ENCODE measurements at regions not wholly inside any gene's neighbourhood (a gene's known extent, or its start where the extent isn't known, plus 50 kb on each side); places are given as distances from the start of the nearest gene placed in this dataset.

- Histone ChIP-seq H3K4me3 (no peak overlapping the region), H3K79me2 (ENCODE audit: control insufficient read depth, insufficient read depth, low read length) (no peaks in the 10 kb centered on the region), H4K20me1 (replicated peaks; ENCODE audit: control insufficient read depth, insufficient read depth, low read length) (no peaks in the 10 kb centered on the region), H3K4me1 (replicated peaks in 1 of 2; ENCODE audit: control insufficient read depth in 2 of 2, insufficient read depth in 2 of 2, low read length in 2 of 2) (no peaks in the 10 kb centered on the region), H3K27me3 (ENCODE audit: control insufficient read depth in 2 of 2, insufficient read depth in 2 of 2, low read length in 2 of 2) (no peaks in the 10 kb centered on the region), H3K4me2 (ENCODE audit: insufficient read depth, low read length) (no peak overlapping the region), H2AFZ (ENCODE audit: low read depth, low read length) (peak overlapping the region; percentile 15; the same call in 1 of the 2 replicates), H3K9me1 (ENCODE audit: control insufficient read depth, insufficient read depth, low read length) (no peaks in the 10 kb centered on the region), H3K27ac (ENCODE audit: extremely low read depth, low read depth, low read length) (no peak overlapping the region), H3K9me3 (replicated peaks; ENCODE audit: control insufficient read depth, insufficient read depth, low read depth, low read length) (no peaks in the 10 kb centered on the region), H3K36me3 (ENCODE audit: control insufficient read depth, insufficient read depth, low read length) (no peaks in the 10 kb centered on the region), H3K9ac (ENCODE audit: insufficient read depth in 1 of 2, low read depth in 2 of 2, low read length in 2 of 2) (no peak overlapping the region)
- intact Hi-C loops (cut with micrococcal nuclease) (no loop called here), in situ Hi-C loops (cut with MboI) (no loop called here)
- ATAC-seq (no peak), DNase-seq (ENCODE audit: extremely low read depth in 1 of 4, low spot score in 3 of 4) (no peak), FAIRE-seq (no peak)
- BruUV-seq (replicated peaks) = no TSS peak
- POLR2A ChIA-PET = no interaction called here
- CTCF ChIA-PET (ENCODE audit: low intra/inter-chr PET ratio) = no interaction called here
- TF ChIP-seq JUND (IDR thresholded peaks at IDR 0.05; ENCODE audit: borderline replicate concordance, low read depth, low read length) (no peak), JUND (tag; IDR thresholded peaks at IDR 0.05; ENCODE audit: borderline replicate concordance, low read depth, low read length) (no peak), ZNF24 (IDR thresholded peaks at IDR 0.05) (peak; percentile 85)
- 16% methylated on average over 5 of the region's 5 CpGs for WGBS (ENCODE audit: insufficient coverage, low coverage, missing lambda C conversion rate)
Observed at GRCh38 chr10:6978187-6978627, 398.1 kb upstream of the PRKCQ start.

GRCh38 chr10:6977398-6978186, 397.5 kb upstream of the PRKCQ start:
- H2AFZ ChIP-seq (ENCODE audit: low read depth, low read length) = peak overlapping the region; percentile 15; the same call in 1 of the 2 replicates
- DNase-seq (ENCODE audit: extremely low read depth in 1 of 4, low spot score in 3 of 4) (no peak), ATAC-seq (no peak), FAIRE-seq (no peak)
- no peak overlapping the region for H3K9ac ChIP-seq (ENCODE audit: insufficient read depth in 1 of 2, low read depth in 2 of 2, low read length in 2 of 2)
- H3K27me3 ChIP-seq (ENCODE audit: control insufficient read depth in 2 of 2, insufficient read depth in 2 of 2, low read length in 2 of 2) = no peaks in the 10 kb centered on the region
- CTCF ChIA-PET (ENCODE audit: low intra/inter-chr PET ratio) = no interaction called here
- no peak overlapping the region for H3K4me2 ChIP-seq (ENCODE audit: insufficient read depth, low read length)
- POLR2A ChIA-PET = no interaction called here
- no TSS peak for BruUV-seq (replicated peaks)
- H3K27ac ChIP-seq (ENCODE audit: extremely low read depth, low read depth, low read length) = no peak overlapping the region
- intact Hi-C loops (cut with micrococcal nuclease) = no loop called here
- H3K36me3 ChIP-seq (ENCODE audit: control insufficient read depth, insufficient read depth, low read length) = no peaks in the 10 kb centered on the region
- no peaks in the 10 kb centered on the region for H3K9me1 ChIP-seq (ENCODE audit: control insufficient read depth, insufficient read depth, low read length)
- H3K4me1 ChIP-seq (replicated peaks in 1 of 2; ENCODE audit: control insufficient read depth in 2 of 2, insufficient read depth in 2 of 2, low read length in 2 of 2) = no peaks in the 10 kb centered on the region
- no peaks in the 10 kb centered on the region for H3K79me2 ChIP-seq (ENCODE audit: control insufficient read depth, insufficient read depth, low read length)
- H3K4me3 ChIP-seq = no peak overlapping the region
- H3K9me3 ChIP-seq (replicated peaks; ENCODE audit: control insufficient read depth, insufficient read depth, low read depth, low read length) = no peaks in the 10 kb centered on the region
- 39% methylated on average over 12 of the region's 12 CpGs for WGBS (ENCODE audit: insufficient coverage, low coverage, missing lambda C conversion rate)
- no peaks in the 10 kb centered on the region for H4K20me1 ChIP-seq (replicated peaks; ENCODE audit: control insufficient read depth, insufficient read depth, low read length)
- in situ Hi-C loops (cut with MboI) = no loop called here
- no peak for TF ChIP-seq NCOR1 (IDR thresholded peaks at IDR 0.05)
- TF ChIP-seq CHCHD3 (CRISPR knock-in tag; IDR thresholded peaks at IDR 0.05) = no peak
- TF ChIP-seq HDAC1 (IDR thresholded peaks at IDR 0.05) = no peak
- TF ChIP-seq NR3C1 (CRISPR knock-in tag; IDR thresholded peaks at IDR 0.05) = no peak
- TF ChIP-seq STAT5B (CRISPR knock-in tag; IDR thresholded peaks at IDR 0.05) = no peak
- TF ChIP-seq MLLT1 (IDR thresholded peaks at IDR 0.05) = no peak
- TF ChIP-seq THRAP3 (IDR thresholded peaks at IDR 0.05; ENCODE audit: borderline replicate concordance) = no peak
- TF ChIP-seq ZNF280B (CRISPR knock-in tag; IDR thresholded peaks at IDR 0.05) = no peak
- TF ChIP-seq HMGXB4 (CRISPR knock-in tag; IDR thresholded peaks at IDR 0.05) = no peak
